ENCODE measurements at regions not wholly inside any gene's neighbourhood (a gene's known extent, or its start where the extent isn't known, plus 50 kb on each side); places are given as distances from the start of the nearest gene placed in this dataset.

GRCh38 chr3:177935047-177935446 is 601.2 kb upstream of the KCNMB2 start:
- no peaks in the 10 kb centered on the region for H3K27me3 ChIP-seq
- WGBS, 4 donors, result 73 to 84% (median 76%) methylated on average over 6 of the region's 6 CpGs
- peaks cover 0 to 29% (median 15%) of the 10 kb centered on the region in 12 donors for H3K4me1 ChIP-seq
- DNase-seq (no peak), ATAC-seq (no peak)
- TF ChIP-seq POLR2A (IDR thresholded peaks at IDR 0.05), result no peak
- TF ChIP-seq, protein P1, sequence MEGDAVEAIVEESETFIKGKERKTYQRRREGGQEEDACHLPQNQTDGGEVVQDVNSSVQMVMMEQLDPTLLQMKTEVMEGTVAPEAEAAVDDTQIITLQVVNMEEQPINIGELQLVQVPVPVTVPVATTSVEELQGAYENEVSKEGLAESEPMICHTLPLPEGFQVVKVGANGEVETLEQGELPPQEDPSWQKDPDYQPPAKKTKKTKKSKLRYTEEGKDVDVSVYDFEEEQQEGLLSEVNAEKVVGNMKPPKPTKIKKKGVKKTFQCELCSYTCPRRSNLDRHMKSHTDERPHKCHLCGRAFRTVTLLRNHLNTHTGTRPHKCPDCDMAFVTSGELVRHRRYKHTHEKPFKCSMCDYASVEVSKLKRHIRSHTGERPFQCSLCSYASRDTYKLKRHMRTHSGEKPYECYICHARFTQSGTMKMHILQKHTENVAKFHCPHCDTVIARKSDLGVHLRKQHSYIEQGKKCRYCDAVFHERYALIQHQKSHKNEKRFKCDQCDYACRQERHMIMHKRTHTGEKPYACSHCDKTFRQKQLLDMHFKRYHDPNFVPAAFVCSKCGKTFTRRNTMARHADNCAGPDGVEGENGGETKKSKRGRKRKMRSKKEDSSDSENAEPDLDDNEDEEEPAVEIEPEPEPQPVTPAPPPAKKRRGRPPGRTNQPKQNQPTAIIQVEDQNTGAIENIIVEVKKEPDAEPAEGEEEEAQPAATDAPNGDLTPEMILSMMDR (IDR thresholded peaks at IDR 0.05), result no peak
- H3K27ac ChIP-seq, result no peak overlapping the region
- intact Hi-C loops (cut with DNase I), result no loop called here
- H3K4me3 ChIP-seq, result no peak overlapping the region
- H3K36me3 ChIP-seq, result no peaks in the 10 kb centered on the region
- no peaks in the 10 kb centered on the region for H3K9me3 ChIP-seq

- no peaks in the 10 kb centered on the region for H3K36me3 ChIP-seq
- intact Hi-C loops (cut with DNase I), result no loop called here
Measured at GRCh38 chr3:177936721-177937120, 599.5 kb upstream of the KCNMB2 start.

DNA sequence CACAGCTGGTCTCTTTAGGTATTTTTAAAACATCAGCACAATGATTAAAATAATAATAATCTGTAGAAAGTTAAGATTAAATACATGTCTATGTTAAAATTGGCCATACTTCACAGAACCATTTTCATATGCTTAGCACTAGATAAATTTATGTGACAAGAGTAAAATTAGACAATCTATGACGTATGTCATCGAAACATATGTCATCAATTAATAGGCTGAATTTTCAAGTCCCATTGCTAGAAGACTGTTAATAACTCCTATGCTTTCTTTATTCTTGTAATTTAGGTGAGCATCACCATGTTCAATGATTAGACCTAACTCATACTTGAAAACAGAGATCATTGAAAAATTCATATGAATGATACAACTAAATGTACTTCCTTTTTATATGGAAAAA is 593.3 kb upstream of the KCNMB2 start:
- no peak overlapping the region for H3K27ac ChIP-seq
- no peaks in the 10 kb centered on the region for H3K27me3 ChIP-seq
- DNase-seq (no peak), ATAC-seq (no peak)
- peaks cover 0 to 26% (median 0%) of the 10 kb centered on the region in 12 donors for H3K4me1 ChIP-seq
- no peak for TF ChIP-seq POLR2A (IDR thresholded peaks at IDR 0.05)
- TF ChIP-seq, protein P1 (IDR thresholded peaks at IDR 0.05), result no peak
- no peaks in the 10 kb centered on the region for H3K9me3 ChIP-seq
- H3K4me3 ChIP-seq, result no peak overlapping the region
- H3K36me3 ChIP-seq, result no peaks in the 10 kb centered on the region
- 93 to 99% (median 96%) methylated on average over 2 of the region's 2 CpGs for WGBS, 4 donors
- intact Hi-C loops (cut with DNase I), result no loop called here

More at GRCh38 chr3:177936721-177937120, 599.5 kb upstream of the KCNMB2 start:
- TF ChIP-seq, protein P1 (IDR thresholded peaks at IDR 0.05), result no peak
- no peak for TF ChIP-seq POLR2A (IDR thresholded peaks at IDR 0.05)
- H3K9me3 ChIP-seq, result no peaks in the 10 kb centered on the region
- no peak overlapping the region for H3K27ac ChIP-seq
- no peak overlapping the region for H3K4me3 ChIP-seq
- WGBS, 4 donors, result 96 to 98% (median 97%) methylated on average over 2 of the region's 2 CpGs
- no peaks in the 10 kb centered on the region for H3K27me3 ChIP-seq
- H3K4me1 ChIP-seq, result peaks cover 0 to 22% (median 8%) of the 10 kb centered on the region in 12 donors
- no peak for ATAC-seq
- no peak for DNase-seq

- no peak for DNase-seq
- intact Hi-C loops (cut with DNase I), result no loop called here
- peaks cover 0 to 26% (median 0%) of the 10 kb centered on the region in 12 donors for H3K4me1 ChIP-seq
- no peaks in the 10 kb centered on the region for H3K9me3 ChIP-seq
- H3K36me3 ChIP-seq, result no peaks in the 10 kb centered on the region
- WGBS, 4 donors, result 63 to 72% (median 66%) methylated on average over 2 of the region's 2 CpGs
- peak in 1 of 4 donors; percentile 33 for ATAC-seq
- no peak for TF ChIP-seq POLR2A (IDR thresholded peaks at IDR 0.05)
- TF ChIP-seq, protein P1 (IDR thresholded peaks at IDR 0.05), result no peak
- H3K27me3 ChIP-seq, result no peaks in the 10 kb centered on the region
- no peak overlapping the region for H3K4me3 ChIP-seq
- H3K27ac ChIP-seq, result peak overlapping the region in 1 of 12 donors; percentile 3
Measured at GRCh38 chr3:177944228-177944661, 592.0 kb upstream of the KCNMB2 start.

Measured in heart left ventricle (tissue), 16 donors.